ENCODE measurements at regions not wholly inside any gene's neighbourhood (a gene's known extent, or its start where the extent isn't known, plus 50 kb on each side); places are given as distances from the start of the nearest gene placed in this dataset.

DNA sequence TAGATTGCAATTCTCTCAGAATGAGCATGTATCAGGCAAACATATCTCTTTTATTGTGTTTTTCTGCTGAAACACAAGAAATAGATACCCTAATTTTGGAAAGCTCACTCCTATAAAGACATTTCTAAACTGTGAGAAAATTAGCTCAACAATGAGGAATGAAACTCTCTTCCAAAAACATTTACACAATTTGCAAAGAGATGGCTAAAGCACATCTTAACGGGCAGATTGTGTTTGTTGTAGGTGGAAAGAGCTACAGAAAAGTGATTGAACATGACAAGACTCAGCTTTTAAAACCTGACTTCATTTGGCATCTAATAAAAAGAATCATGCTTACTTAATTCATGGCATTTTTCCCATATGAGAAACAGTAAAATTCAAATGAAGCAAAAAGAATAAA is 175.0 kb upstream of the SLC39A10 start:
- DNase-seq (no peak), ATAC-seq (ENCODE audit: low read depth) (no peak)
- Mint-ChIP-seq H3K27ac (no peak overlapping the region), H3K36me3 (ENCODE audit: low read depth) (no peaks in the 10 kb centered on the region), H3K4me1 (peaks cover 11% of the 10 kb centered on the region), H3K9me3 (peaks cover 5% of the 10 kb centered on the region), H3K4me3 (no peak overlapping the region), H3K27me3 (no peaks in the 10 kb centered on the region)
- POLR2A ChIA-PET: no interaction called here
- intact Hi-C loops (cut with micrococcal nuclease): no loop called here
- TF ChIP-seq, protein P1, sequence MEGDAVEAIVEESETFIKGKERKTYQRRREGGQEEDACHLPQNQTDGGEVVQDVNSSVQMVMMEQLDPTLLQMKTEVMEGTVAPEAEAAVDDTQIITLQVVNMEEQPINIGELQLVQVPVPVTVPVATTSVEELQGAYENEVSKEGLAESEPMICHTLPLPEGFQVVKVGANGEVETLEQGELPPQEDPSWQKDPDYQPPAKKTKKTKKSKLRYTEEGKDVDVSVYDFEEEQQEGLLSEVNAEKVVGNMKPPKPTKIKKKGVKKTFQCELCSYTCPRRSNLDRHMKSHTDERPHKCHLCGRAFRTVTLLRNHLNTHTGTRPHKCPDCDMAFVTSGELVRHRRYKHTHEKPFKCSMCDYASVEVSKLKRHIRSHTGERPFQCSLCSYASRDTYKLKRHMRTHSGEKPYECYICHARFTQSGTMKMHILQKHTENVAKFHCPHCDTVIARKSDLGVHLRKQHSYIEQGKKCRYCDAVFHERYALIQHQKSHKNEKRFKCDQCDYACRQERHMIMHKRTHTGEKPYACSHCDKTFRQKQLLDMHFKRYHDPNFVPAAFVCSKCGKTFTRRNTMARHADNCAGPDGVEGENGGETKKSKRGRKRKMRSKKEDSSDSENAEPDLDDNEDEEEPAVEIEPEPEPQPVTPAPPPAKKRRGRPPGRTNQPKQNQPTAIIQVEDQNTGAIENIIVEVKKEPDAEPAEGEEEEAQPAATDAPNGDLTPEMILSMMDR (IDR thresholded peaks at IDR 0.05): no peak
- CTCF ChIA-PET: no interaction called here

DNA sequence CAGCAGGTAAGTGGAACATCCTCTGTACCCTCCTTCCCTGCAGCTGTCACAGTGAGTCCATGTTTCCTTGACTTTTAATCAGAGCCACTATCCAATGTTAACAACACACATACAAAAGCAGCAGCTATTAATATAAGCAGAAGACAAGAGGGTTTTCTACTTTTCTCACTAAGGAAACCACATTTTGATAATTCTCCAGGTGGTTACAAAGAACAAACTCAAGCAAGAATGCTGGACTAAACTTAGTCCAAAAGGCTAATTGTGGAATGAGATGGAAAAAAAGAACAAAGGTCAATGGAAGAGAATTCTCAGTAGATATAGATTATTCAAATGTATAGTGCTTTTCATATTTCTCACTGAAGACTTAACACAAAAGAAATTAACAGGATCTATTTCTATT is 176.9 kb upstream of the SLC39A10 start:
- TF ChIP-seq, protein P1 (IDR thresholded peaks at IDR 0.05): no peak
- H3K4me3 Mint-ChIP-seq: no peak overlapping the region
- peaks cover 5% of the 10 kb centered on the region for H3K9me3 Mint-ChIP-seq
- intact Hi-C loops (cut with micrococcal nuclease): no loop called here
- no peaks in the 10 kb centered on the region for H3K36me3 Mint-ChIP-seq (ENCODE audit: low read depth)
- no peaks in the 10 kb centered on the region for H3K27me3 Mint-ChIP-seq
- H3K4me1 Mint-ChIP-seq: peaks cover 11% of the 10 kb centered on the region
- CTCF ChIA-PET: no interaction called here
- DNase-seq: no peak
- no peak overlapping the region for H3K27ac Mint-ChIP-seq
- POLR2A ChIA-PET: no interaction called here
- no peak for ATAC-seq (ENCODE audit: low read depth)

DNA sequence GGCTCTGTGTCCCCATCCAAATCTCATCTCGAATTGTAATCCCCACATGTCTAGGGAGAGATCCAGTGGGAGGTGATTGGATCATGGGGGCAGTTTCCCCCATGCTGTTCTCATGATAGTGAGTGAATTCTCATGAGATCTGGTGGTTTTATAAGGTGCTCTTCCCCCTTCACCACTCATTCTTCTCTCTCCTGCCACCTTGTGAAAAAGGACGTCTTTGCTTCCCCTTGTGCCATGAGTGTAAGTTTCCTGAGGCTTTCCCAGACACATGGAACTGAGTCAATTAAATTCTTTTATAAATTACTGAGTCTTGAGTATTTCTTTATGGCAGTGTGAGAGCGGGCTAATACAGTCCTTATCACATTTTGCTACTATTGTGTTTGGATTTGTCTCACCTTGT is 177.6 kb upstream of the SLC39A10 start:
- no peak overlapping the region for H3K27ac Mint-ChIP-seq
- DNase-seq (no peak), ATAC-seq (ENCODE audit: low read depth) (no peak)
- ChIA-PET CTCF (no interaction called here), POLR2A (no interaction called here)
- H3K4me1 Mint-ChIP-seq: peaks cover 11% of the 10 kb centered on the region
- TF ChIP-seq, protein P1 (IDR thresholded peaks at IDR 0.05): no peak
- intact Hi-C loops (cut with micrococcal nuclease): no loop called here
- no peaks in the 10 kb centered on the region for H3K27me3 Mint-ChIP-seq
- no peak overlapping the region for H3K4me3 Mint-ChIP-seq
- H3K36me3 Mint-ChIP-seq (ENCODE audit: low read depth): no peaks in the 10 kb centered on the region
- H3K9me3 Mint-ChIP-seq: peaks cover 5% of the 10 kb centered on the region

DNA sequence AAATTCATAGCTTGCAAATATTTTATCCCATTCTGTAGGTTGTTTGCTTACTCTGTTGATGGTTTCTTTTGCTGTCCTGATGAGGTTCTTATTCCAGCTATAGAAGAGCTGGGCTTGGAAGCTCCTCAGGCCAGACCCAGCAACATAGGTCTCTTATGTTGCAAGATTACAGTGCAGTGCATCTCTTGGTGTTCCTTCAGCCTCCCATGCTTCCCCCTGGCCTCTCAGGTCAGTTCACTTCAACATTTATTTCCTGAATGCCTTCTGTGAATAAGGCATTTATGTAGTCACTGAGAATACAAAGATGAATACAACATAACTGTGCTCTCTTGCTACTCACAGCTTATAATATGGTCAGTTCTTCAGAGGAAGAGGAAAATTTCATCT is 179.0 kb upstream of the SLC39A10 start:
- Mint-ChIP-seq H3K9me3 (peaks cover 5% of the 10 kb centered on the region), H3K4me3 (no peak overlapping the region), H3K27me3 (no peaks in the 10 kb centered on the region), H3K36me3 (ENCODE audit: low read depth) (no peaks in the 10 kb centered on the region), H3K4me1 (peaks cover 17% of the 10 kb centered on the region), H3K27ac (no peak overlapping the region)
- TF ChIP-seq, protein P1 (IDR thresholded peaks at IDR 0.05): no peak
- ATAC-seq (ENCODE audit: low read depth) (no peak), DNase-seq (no peak)
- ChIA-PET POLR2A (no interaction called here), CTCF (no interaction called here)
- intact Hi-C loops (cut with micrococcal nuclease): no loop called here

DNA sequence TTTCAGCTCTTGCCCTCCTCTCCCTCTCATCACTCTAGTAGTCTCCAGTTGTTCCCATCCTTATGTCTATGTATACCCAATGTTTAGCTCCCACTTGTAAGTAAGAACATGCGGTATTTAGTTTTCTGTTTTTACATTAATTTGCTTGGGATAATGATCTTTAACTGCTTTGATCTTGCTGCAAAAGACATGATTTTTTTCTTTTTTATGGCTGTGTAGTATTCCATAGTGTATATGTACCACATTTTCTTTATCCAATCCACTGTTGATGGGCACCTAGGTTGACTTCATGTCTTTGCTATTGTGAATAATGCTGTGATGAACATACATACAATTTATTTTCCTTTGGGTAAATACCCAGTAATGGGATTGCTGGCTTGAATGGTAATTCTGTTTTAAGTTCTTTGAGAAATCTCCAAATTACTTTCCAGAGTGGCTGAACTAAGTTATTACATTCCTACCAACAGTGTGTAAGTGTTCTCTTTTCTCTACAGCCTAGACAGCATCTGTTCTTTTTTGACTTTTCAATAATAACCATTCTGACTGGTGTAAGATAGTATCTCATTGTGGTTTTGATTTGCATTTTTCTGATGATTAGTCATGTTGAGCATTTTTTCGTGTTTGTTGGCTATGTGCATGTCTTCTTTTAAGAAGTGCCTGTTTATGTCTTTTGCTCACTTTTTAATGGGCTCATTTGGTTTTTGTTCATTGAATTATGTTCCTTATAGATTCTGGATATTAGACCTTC is 179.6 kb upstream of the SLC39A10 start:
- H3K27ac Mint-ChIP-seq: no peak overlapping the region
- POLR2A ChIA-PET: no interaction called here
- ATAC-seq (ENCODE audit: low read depth): peak; percentile 28

More for the DNA sequence above, 179.6 kb upstream of the SLC39A10 start:
- intact Hi-C loops (cut with micrococcal nuclease): no loop called here
- Mint-ChIP-seq H3K27me3 (no peaks in the 10 kb centered on the region), H3K4me1 (peaks cover 19% of the 10 kb centered on the region), H3K4me3 (peak overlapping the region; percentile 16), H3K36me3 (ENCODE audit: low read depth) (no peaks in the 10 kb centered on the region), H3K9me3 (peaks cover 5% of the 10 kb centered on the region)
- TF ChIP-seq, protein P1 (IDR thresholded peaks at IDR 0.05): no peak
- CTCF ChIA-PET: interaction anchor here (1.2 kb wide), 1 partner anchor 16 kb away, joined by 3 read pairs; no protein-coding TSS in a partner anchor
- DNase-seq: no peak
